ENCODE measurements at regions not wholly inside any gene's neighbourhood (a gene's known extent, or its start where the extent isn't known, plus 50 kb on each side); places are given as distances from the start of the nearest gene placed in this dataset.

DNA sequence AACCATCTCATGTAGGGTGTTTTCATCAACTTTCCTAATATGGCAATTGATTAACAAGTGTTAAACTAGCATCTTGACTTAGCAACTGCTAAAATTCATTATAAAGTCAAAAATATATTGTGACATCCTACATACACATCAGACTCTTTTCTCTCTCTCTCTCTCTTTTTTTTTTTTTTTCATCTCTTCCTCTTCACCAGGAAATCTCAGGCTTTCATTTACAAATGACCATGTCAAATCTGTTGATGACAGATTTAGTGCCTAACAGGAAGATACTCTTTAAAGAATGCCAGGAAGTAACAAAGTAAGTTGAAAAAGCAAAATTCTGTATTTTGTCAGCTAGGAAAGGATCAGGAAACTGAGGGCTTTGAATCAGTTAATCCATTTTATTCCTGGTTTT lies 365.5 kb downstream of the PCDH7 start:
- in situ Hi-C loops (cut with MboI): no loop called here
- Histone ChIP-seq H3K4me3 (no peak overlapping the region), H4K20me1 (ENCODE audit: insufficient read depth) (no peaks in the 10 kb centered on the region), H3K36me3 (ENCODE audit: low read depth) (no peaks in the 10 kb centered on the region), H3K9me3 (ENCODE audit: low read depth) (no peaks in the 10 kb centered on the region), H3K27ac (no peak overlapping the region), H3K9me2 (ENCODE audit: insufficient read depth) (no peaks in the 10 kb centered on the region), H3K4me1 (ENCODE audit: insufficient read depth) (no peaks in the 10 kb centered on the region; the same call in 1 of the 2 replicates), H2AFZ (no peak overlapping the region), H3K4me2 (ENCODE audit: unreplicated experiment) (no peak overlapping the region), H3F3A (ENCODE audit: insufficient read depth) (no peaks in the 10 kb centered on the region), H3K9ac (no peak overlapping the region), H3K27me3 (replicated peaks; ENCODE audit: insufficient read depth) (no peaks in the 10 kb centered on the region), H3K79me2 (ENCODE audit: insufficient read depth) (no peaks in the 10 kb centered on the region)
- TF ChIP-seq EZH2phosphoT487 (IDR thresholded peaks at IDR 0.05; ENCODE audit: insufficient read depth, low read depth) (no peak), EZH2 (IDR thresholded peaks at IDR 0.05; ENCODE audit: insufficient read depth, poor library complexity, severe bottlenecking) (no peak)
- no peak for DNase-seq

DNA sequence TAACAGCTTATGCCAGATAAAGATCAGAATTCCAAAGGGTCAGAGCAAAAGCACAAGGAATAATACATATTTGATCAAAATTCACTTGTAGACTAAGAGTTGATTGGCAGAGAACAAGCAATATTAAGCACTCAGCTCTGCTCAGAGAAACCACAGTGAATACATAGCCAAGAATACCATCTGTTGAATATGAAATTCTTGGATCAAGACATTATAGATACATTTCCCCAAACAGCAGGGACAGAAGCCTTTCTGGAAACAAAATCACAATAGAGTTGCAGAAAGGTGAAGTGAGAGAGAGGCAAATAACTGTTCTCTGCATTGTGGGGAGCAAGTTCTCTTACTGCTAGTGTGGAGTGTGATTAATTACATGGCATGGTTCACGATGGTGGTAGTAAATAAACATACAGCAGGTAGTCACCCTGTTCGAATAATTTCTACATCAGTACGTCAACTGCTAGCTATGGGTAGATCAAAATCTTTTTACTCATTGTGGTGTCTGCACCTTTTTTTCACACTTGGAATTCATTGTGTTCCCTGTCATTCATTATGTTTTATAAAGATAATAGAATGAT lies 366.7 kb downstream of the PCDH7 start:
- 29 to 41% methylated on average over 3 of the region's 3 CpGs for WGBS, 2 experiments (ENCODE audit: low coverage in 1 of 2, low lambda C conversion rate in 2 of 2, missing lambda C conversion rate in 2 of 2)
- H3K4me2 ChIP-seq (ENCODE audit: unreplicated experiment): no peak overlapping the region
- no peak overlapping the region for H3K9ac ChIP-seq
- no peaks in the 10 kb centered on the region for H3F3A ChIP-seq (ENCODE audit: insufficient read depth)
- no peak overlapping the region for H3K27ac ChIP-seq
- no peaks in the 10 kb centered on the region for H3K27me3 ChIP-seq (replicated peaks; ENCODE audit: insufficient read depth)
- H3K4me1 ChIP-seq (ENCODE audit: insufficient read depth): no peaks in the 10 kb centered on the region
- no peaks in the 10 kb centered on the region for H3K79me2 ChIP-seq (ENCODE audit: insufficient read depth)
- no peak for DNase-seq
- H3K9me3 ChIP-seq (ENCODE audit: low read depth): no peaks in the 10 kb centered on the region
- H3K4me3 ChIP-seq: no peak overlapping the region
- in situ Hi-C loops (cut with MboI): no loop called here
- no peaks in the 10 kb centered on the region for H3K9me2 ChIP-seq (ENCODE audit: insufficient read depth)
- TF ChIP-seq EZH2 (IDR thresholded peaks at IDR 0.05; ENCODE audit: insufficient read depth, poor library complexity, severe bottlenecking): no peak
- TF ChIP-seq EZH2phosphoT487 (IDR thresholded peaks at IDR 0.05; ENCODE audit: insufficient read depth, low read depth): no peak
- H2AFZ ChIP-seq: no peak overlapping the region
- H3K36me3 ChIP-seq (ENCODE audit: low read depth): no peaks in the 10 kb centered on the region
- no peaks in the 10 kb centered on the region for H4K20me1 ChIP-seq (ENCODE audit: insufficient read depth)

GRCh38 chr4:31088600-31089230 lies 368.5 kb downstream of the PCDH7 start:
- Histone ChIP-seq H2AFZ (no peak overlapping the region), H3K4me1 (ENCODE audit: insufficient read depth) (no peaks in the 10 kb centered on the region), H3K4me3 (no peak overlapping the region), H3K27ac (no peak overlapping the region), H3K9me2 (ENCODE audit: insufficient read depth) (no peaks in the 10 kb centered on the region), H3F3A (ENCODE audit: insufficient read depth) (no peaks in the 10 kb centered on the region), H3K9ac (no peak overlapping the region), H3K4me2 (ENCODE audit: unreplicated experiment) (no peak overlapping the region), H4K20me1 (ENCODE audit: insufficient read depth) (no peaks in the 10 kb centered on the region), H3K9me3 (ENCODE audit: low read depth) (no peaks in the 10 kb centered on the region), H3K79me2 (ENCODE audit: insufficient read depth) (no peaks in the 10 kb centered on the region), H3K36me3 (ENCODE audit: low read depth) (no peaks in the 10 kb centered on the region), H3K27me3 (replicated peaks; ENCODE audit: insufficient read depth) (no peaks in the 10 kb centered on the region)
- 48 to 50% methylated on average over 3 of the region's 3 CpGs for WGBS, 2 experiments (ENCODE audit: low coverage in 1 of 2, low lambda C conversion rate in 2 of 2, missing lambda C conversion rate in 2 of 2)
- TF ChIP-seq EZH2 (IDR thresholded peaks at IDR 0.05; ENCODE audit: insufficient read depth, poor library complexity, severe bottlenecking) (no peak), EZH2phosphoT487 (IDR thresholded peaks at IDR 0.05; ENCODE audit: insufficient read depth, low read depth) (no peak)
- in situ Hi-C loops (cut with MboI): no loop called here
- DNase-seq: no peak

GRCh38 chr4:31089815-31090214 lies 369.6 kb downstream of the PCDH7 start:
- Histone ChIP-seq H3K27me3 (replicated peaks; ENCODE audit: insufficient read depth) (no peaks in the 10 kb centered on the region), H4K20me1 (ENCODE audit: insufficient read depth) (no peaks in the 10 kb centered on the region), H3K4me2 (ENCODE audit: unreplicated experiment) (no peak overlapping the region), H3K4me3 (no peak overlapping the region), H3K27ac (no peak overlapping the region), H3K79me2 (ENCODE audit: insufficient read depth) (no peaks in the 10 kb centered on the region), H3K4me1 (ENCODE audit: insufficient read depth) (no peaks in the 10 kb centered on the region), H3K9ac (no peak overlapping the region), H3F3A (ENCODE audit: insufficient read depth) (no peaks in the 10 kb centered on the region), H3K36me3 (ENCODE audit: low read depth) (no peaks in the 10 kb centered on the region), H3K9me2 (ENCODE audit: insufficient read depth) (no peaks in the 10 kb centered on the region), H2AFZ (no peak overlapping the region), H3K9me3 (ENCODE audit: low read depth) (no peaks in the 10 kb centered on the region)
- TF ChIP-seq EZH2 (IDR thresholded peaks at IDR 0.05; ENCODE audit: insufficient read depth, poor library complexity, severe bottlenecking): no peak
- no peak for TF ChIP-seq EZH2phosphoT487 (IDR thresholded peaks at IDR 0.05; ENCODE audit: insufficient read depth, low read depth)
- DNase-seq: no peak
- in situ Hi-C loops (cut with MboI): no loop called here
- WGBS, 2 experiments (ENCODE audit: low coverage in 1 of 2, low lambda C conversion rate in 2 of 2, missing lambda C conversion rate in 2 of 2): 51 to 56% methylated on average over 6 of the region's 6 CpGs
